ENCODE measurements at regions not wholly inside any gene's neighbourhood (a gene's known extent, or its start where the extent isn't known, plus 50 kb on each side); places are given as distances from the start of the nearest gene placed in this dataset.
"Not testable (repeated sequence)": the region's sequence is repeated elsewhere in the genome, so short reads cannot be mapped to it uniquely, and the experiment has no call there.

- no peak for DNase-seq
These were observed 409.8 kb upstream of the ZMIZ1 start for GRCh38 chr10:78658645-78659597.

GRCh38 chr10:78659598-78659967 lies 409.2 kb upstream of the ZMIZ1 start:
- no peak for DNase-seq

GRCh38 chr10:78660446-78661106 lies 408.2 kb upstream of the ZMIZ1 start:
- no peak for DNase-seq

GRCh38 chr10:78663721-78664120 lies 405.0 kb upstream of the ZMIZ1 start:
- DNase-seq, result no peak

GRCh38 chr10:78664929-78665553 lies 403.7 kb upstream of the ZMIZ1 start:
- DNase-seq, result no peak

- DNase-seq, result no peak
These were observed 395.8 kb upstream of the ZMIZ1 start for GRCh38 chr10:78672918-78673317.

GRCh38 chr10:78681141-78681540 lies 387.6 kb upstream of the ZMIZ1 start:
- not testable (repeated sequence) for DNase-seq

- not testable (repeated sequence) for DNase-seq
These were observed 386.8 kb upstream of the ZMIZ1 start for GRCh38 chr10:78681986-78682385.

GRCh38 chr10:78684947-78685346 lies 383.8 kb upstream of the ZMIZ1 start:
- DNase-seq, result peak; percentile 43

- no peak for DNase-seq
These were observed 383.2 kb upstream of the ZMIZ1 start for GRCh38 chr10:78685466-78686103.

GRCh38 chr10:78686444-78687060 lies 382.2 kb upstream of the ZMIZ1 start:
- DNase-seq, result no peak

- no peak for DNase-seq
These were observed 381.1 kb upstream of the ZMIZ1 start for GRCh38 chr10:78687626-78688025.

- DNase-seq, result no peak
These were observed 380.4 kb upstream of the ZMIZ1 start for GRCh38 chr10:78688230-78688900.

GRCh38 chr10:78688901-78689583 lies 379.7 kb upstream of the ZMIZ1 start:
- DNase-seq, result peak; percentile 36

GRCh38 chr10:78689584-78689935 lies 379.2 kb upstream of the ZMIZ1 start:
- no peak for DNase-seq

GRCh38 chr10:78690354-78691111 lies 378.2 kb upstream of the ZMIZ1 start:
- DNase-seq, result no peak

- no peak for DNase-seq
These were observed 377.3 kb upstream of the ZMIZ1 start for GRCh38 chr10:78691301-78692030.

- no peak for DNase-seq
These were observed 376.7 kb upstream of the ZMIZ1 start for GRCh38 chr10:78692071-78692470.

- DNase-seq, result no peak
These were observed 372.9 kb upstream of the ZMIZ1 start for GRCh38 chr10:78695846-78696245.

- DNase-seq, result no peak
These were observed 371.9 kb upstream of the ZMIZ1 start for GRCh38 chr10:78696791-78697395.
